Right ventricle myocardium inferior (tissue), 1 donor: ENCODE measurements at regions not wholly inside any gene's neighbourhood (a gene's known extent, or its start where the extent isn't known, plus 50 kb on each side); places are given as distances from the start of the nearest gene placed in this dataset.
"Not testable (repeated sequence)": the region's sequence is repeated elsewhere in the genome, so short reads cannot be mapped to it uniquely, and the experiment has no call there.

Experiments used
- ATAC-seq: fragments of 200-7000 bp; cut with Tn5 transposase; one replicate; pipeline ENCODE4 v1.9.1; 2020; ENCODE audit warnings: mild to moderate bottlenecking, moderate library complexity
- DNase-seq: peaks from one replicate; pipeline ENCODE4 v3.0.0; 2021; ENCODE audit errors: missing footprints
- intact Hi-C: fragments of 100-400 bp; cut with DNase I; formaldehyde crosslinking; loops from one replicate; pipeline ENCODE4 v1.11.0; 2022
- donor health status: DM: no; HTN: yes; CAD: no; lungs with severe emphysema.

DNA sequence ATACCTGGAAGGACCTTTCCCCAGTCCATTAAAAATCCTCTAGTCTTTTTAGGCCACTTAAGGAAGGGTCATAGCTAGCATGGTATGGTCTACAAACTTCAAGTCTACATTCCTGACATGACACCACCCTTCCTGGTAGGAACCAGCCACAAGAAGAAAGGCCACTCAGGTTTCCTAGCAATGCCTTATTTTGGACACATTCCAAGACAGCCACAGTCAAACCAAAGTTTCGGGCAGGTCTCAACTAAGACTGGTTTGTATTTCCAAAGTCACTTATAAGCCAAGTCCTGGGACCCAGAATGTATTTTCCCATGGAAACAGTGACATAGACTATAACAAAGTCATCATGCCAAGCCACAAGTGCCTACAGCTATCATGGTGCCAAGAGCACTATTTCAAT lies 50.6 kb upstream of the SLC44A3 start:
- no peak for ATAC-seq
- intact Hi-C loops: no loop called here

DNA sequence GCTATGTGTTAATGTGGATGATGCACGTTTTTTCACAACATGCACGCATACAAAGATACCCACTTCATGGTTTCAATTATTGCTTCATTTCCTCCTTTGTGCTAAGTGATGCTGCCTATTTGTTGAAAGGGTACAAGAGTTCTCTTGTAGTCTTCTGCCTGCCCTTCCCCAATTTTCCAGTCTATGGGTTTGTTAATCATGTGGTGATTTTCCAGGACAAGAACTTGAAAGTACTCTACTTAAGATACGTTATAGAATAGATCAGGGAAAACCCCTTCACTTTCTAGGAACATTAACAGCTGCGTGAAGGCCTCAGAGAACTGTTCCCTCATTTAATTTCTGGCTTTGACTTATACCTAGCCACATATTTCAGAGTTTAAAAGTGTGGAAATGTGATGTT lies 52.1 kb upstream of the SLC44A3 start:
- intact Hi-C loops: no loop called here
- ATAC-seq (no peak), DNase-seq (no peak)

More for the DNA sequence above, 50.6 kb upstream of the SLC44A3 start:
- DNase-seq: no peak

GRCh38 chr1:94765958-94766357 lies 54.2 kb upstream of the SLC44A3 start:
- no peak for ATAC-seq
- intact Hi-C loops: no loop called here
- DNase-seq: no peak

DNA sequence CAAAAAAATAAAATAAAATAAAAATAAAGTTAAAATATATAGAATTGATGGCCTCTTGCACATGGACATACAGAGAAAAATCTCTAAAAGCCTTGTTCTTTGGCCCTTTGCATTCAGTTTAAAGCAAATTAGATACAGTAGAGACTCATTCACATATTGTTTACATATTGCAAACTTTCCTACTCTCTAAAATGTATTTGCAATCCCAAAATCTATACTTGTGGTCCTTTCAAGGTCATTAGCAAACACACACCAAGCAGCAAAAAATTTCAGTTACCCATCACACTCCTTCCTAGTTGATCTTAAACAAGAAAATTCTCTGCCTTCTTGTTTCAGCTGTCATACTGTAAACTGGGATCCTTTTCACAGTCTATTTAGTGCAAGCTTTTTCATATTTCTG lies 61.0 kb upstream of the SLC44A3 start:
- no peak for DNase-seq
- ATAC-seq: no peak
- intact Hi-C loops: no loop called here

DNA sequence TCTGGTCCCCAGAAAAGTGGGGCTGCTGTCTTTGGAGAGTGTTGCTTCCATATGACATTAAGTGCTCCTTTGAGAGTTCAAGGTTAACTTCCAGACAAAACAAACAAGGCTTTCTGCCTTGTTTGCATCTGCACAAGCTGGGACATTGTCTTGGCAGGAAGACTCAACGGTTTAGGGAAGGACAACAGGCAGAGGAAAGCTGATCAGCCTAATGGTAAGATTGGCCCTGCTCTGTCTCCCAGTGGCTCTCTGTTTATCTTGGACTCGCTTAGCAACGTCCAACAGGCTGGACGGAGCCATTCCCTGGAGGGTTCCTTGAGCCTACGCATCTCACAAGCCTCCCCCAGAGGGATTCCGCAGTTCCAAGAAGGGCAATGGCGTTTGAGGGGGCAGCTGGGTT lies 62.2 kb upstream of the SLC44A3 start:
- peak; percentile 72 for ATAC-seq
- peak; percentile 68 for DNase-seq
- intact Hi-C loops: no loop called here

DNA sequence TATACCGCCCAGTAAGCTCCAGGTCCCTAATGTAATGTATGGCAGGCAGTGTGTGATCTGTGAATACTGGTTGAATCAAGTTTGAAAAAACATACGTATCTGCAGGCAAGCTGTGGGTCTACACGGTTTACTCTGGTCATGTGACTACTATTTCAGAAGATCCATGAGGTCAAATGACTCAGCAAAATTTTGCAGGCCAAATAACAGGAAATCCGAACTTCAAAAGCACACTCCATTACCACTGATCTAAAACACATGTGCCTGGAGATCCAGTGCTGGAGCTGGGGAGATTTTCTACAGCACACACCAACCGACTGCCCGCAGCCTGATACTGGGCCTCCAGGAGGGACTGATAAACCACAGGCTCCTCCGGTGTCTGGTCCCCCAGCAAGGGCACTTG lies 64.5 kb upstream of the SLC44A3 start:
- no peak for DNase-seq

GRCh38 chr1:94755016-94755415 lies 65.1 kb upstream of the SLC44A3 start:
- ATAC-seq, intact Hi-C loops, DNase-seq: not testable (repeated sequence)

More for the DNA sequence above, 64.5 kb upstream of the SLC44A3 start:
- intact Hi-C loops: no loop called here
- peak; percentile 15 for ATAC-seq

- intact Hi-C loops: no loop called here
- DNase-seq (no peak), ATAC-seq (no peak)
Measured at GRCh38 chr1:94754570-94754969, 65.6 kb upstream of the SLC44A3 start.

DNA sequence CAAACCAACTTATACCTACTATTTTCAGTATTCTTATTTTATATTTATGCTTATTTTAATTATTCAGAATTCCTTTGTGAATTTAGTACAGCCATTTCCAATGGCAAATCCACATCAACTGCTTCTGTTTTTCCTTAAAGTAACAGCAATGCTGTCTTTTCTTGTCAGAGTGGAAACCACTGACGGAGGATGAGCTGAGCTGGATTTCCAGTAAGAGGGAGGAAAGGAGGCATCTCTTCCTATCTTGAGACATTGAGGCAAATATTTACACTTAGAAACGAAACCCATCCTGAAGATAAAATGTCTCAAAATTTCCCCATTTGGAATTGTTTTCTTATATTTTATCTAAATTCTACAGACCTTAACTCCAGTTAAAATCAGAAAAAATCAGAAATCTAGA lies 66.1 kb upstream of the SLC44A3 start:
- ATAC-seq: no peak
- intact Hi-C loops: no loop called here
- no peak for DNase-seq

GRCh38 chr1:94753171-94753972 lies 66.8 kb upstream of the SLC44A3 start:
- ATAC-seq (peak; percentile 91), DNase-seq (peak; percentile 77)
- intact Hi-C loops: loop anchor here (1.0 to 2.0 kb wide), 3 partner anchors 39 to 211 kb away; no protein-coding TSS in a partner anchor

DNA sequence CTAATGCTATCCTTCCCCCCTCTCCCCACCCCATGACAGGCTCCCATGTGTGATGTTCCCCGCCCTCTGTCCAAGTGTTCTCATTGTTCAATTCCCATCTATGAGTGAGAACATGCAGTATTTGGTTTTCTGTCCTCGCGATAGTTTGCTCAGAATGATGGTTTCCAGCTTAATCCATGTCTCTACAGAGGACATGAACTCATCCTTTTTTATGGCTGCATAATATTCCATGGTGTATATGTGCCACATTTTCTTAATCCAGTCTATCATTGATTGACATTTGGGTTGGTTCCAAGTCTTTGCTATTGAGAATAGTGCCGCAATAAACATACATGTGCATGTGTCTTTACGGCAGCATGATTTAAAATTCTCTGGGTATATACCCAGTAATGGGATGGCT lies 68.7 kb upstream of the SLC44A3 start:
- DNase-seq, intact Hi-C loops, ATAC-seq: not testable (repeated sequence)

GRCh38 chr1:94746635-94747525 lies 73.3 kb upstream of the SLC44A3 start:
- ATAC-seq: peak; percentile 79
- intact Hi-C loops: no loop called here
- no peak for DNase-seq

- no peak for DNase-seq
- ATAC-seq: no peak
- intact Hi-C loops: no loop called here
Measured at GRCh38 chr1:94745742-94746141, 74.4 kb upstream of the SLC44A3 start.

GRCh38 chr1:94743862-94744261 lies 76.3 kb upstream of the SLC44A3 start:
- DNase-seq: no peak
- intact Hi-C loops: no loop called here
- ATAC-seq: no peak

DNA sequence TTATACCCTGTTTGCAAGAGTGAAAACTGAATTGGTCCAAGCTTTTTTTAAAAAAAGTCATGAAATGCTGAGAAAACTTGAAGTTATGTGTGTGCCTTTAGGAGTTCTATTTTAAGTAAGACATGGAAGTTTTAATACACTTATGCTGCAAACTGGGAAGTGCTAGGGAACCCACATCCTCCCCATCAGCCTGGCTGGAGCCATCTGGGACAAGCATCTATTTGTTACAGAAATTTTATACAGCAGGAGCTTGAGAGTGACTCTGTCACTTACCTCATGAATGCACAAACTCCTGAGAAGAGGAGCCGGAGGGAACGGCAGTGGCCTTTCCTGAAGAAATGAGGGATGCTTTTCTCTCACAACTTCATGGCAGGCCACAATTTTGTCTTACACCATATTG lies 78.2 kb upstream of the SLC44A3 start:
- intact Hi-C loops: no loop called here
- DNase-seq (no peak), ATAC-seq (no peak)

DNA sequence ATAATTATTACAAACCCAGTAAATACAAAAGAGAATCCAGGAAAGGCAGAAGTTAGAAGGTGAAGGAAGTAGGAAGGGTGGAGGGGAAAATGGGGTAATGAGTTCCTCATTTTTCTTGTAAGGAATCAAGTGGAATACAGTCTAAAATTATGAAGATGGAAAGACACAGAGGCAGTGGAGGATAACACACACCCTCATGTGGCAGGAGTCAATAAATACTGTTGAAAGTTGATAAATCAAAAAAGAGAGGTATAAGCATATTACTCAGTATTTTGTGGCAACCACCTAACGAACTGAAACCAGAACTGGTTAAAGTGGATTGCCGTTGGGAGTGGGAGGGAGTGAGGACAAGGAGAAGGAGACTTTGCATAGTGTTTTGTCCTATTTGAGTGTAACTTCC lies 78.6 kb upstream of the SLC44A3 start:
- ATAC-seq (no peak), DNase-seq (no peak)
- intact Hi-C loops: no loop called here

GRCh38 chr1:94739521-94740061 lies 80.6 kb upstream of the SLC44A3 start:
- DNase-seq: no peak
- ATAC-seq: peak; percentile 33
- intact Hi-C loops: no loop called here

DNA sequence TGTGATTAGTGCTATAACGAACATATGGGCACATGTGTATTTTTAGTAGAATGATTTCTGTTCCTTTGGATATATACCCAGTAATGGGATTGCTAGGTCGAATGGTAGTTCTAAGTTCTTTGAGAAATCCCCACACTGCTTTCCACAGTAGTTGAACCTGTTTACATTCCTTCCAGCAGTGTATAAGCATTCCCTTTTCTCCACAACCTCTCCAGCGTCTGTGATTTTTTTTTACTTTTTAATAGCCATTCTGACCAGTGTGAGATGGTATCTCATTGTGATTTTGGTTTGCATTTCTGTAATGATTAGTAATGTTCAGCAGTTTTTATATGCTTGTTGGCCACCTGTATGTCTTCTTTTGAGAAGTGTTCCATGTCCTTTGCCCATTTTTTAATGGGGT lies 81.8 kb upstream of the SLC44A3 start:
- ATAC-seq: no peak
- DNase-seq: no peak
- intact Hi-C loops: no loop called here

DNA sequence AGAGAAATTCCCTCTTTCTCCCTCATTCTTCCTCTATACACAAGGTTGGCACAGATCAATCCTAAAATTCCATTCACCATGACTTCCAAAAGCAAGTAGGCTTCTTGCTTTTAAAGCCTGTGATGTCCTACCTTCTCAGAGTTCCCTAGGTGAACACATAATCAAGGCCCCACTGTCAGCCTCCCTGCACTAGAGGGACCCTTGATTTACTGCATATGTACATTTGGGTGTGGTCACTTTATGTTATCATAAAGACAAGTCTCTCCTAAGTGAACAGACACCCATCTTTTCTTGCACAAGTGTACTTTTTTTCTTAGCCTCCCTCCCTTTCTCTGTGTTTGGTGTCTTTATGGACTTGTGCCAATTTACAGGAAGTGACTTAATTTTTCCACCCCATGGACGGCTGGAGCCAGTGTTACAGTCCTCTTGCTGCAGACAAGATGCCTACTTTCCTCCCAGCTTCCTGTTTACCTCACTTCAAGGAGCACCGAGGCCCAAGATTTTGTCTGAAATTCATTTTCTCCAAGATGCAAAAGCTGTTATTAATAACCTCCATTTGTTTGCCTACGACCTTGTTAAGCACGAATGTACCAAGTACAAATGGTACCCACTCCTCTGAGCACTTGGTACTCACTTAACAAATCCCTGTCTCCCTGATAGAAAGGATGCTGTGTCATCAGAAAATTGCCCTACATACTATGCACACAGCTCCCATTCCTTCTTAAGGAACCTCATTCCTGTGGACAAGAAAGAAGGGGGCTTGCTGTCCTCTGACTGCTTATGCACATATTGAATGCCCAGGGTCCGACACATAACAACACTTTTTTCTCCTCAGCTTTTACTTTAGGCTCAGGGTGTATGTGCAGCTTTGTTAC lies 82.8 kb upstream of the SLC44A3 start:
- intact Hi-C loops: no loop called here
- ATAC-seq: no peak
- DNase-seq: no peak
